CD4-positive, alpha-beta T cell treated with Interleukin-4 for 1 hour (primary cell): ENCODE measurements at regions not wholly inside any gene's neighbourhood (a gene's known extent, or its start where the extent isn't known, plus 50 kb on each side); places are given as distances from the start of the nearest gene placed in this dataset.

Source experiments
- DNase-seq, 2 donors: peaks; one replicate each; pipeline ENCODE4 v3.0.0-alpha.2; 2020 to 2022

GRCh38 chr9:88800329-88800682 lies 191.0 kb upstream of the S1PR3 start:
- DNase-seq, result no peak

- no peak for DNase-seq
These were observed 190.0 kb upstream of the S1PR3 start for GRCh38 chr9:88801214-88801796.

- DNase-seq, result no peak
These were observed 188.7 kb upstream of the S1PR3 start for GRCh38 chr9:88802533-88802932.

GRCh38 chr9:88803546-88804253 lies 187.6 kb upstream of the S1PR3 start:
- DNase-seq, result no peak

- DNase-seq, result no peak
These were observed 187.0 kb upstream of the S1PR3 start for GRCh38 chr9:88804254-88804596.

GRCh38 chr9:88805217-88805943 lies 185.9 kb upstream of the S1PR3 start:
- DNase-seq, result no peak

GRCh38 chr9:88807426-88807825 lies 183.8 kb upstream of the S1PR3 start:
- DNase-seq, result no peak

- no peak for DNase-seq
These were observed 183.1 kb upstream of the S1PR3 start for GRCh38 chr9:88808019-88808656.

GRCh38 chr9:88808761-88809354 lies 182.4 kb upstream of the S1PR3 start:
- DNase-seq, result no peak

- no peak for DNase-seq
These were observed 181.7 kb upstream of the S1PR3 start for GRCh38 chr9:88809355-88810161.

GRCh38 chr9:88810826-88811225 lies 180.4 kb upstream of the S1PR3 start:
- no peak for DNase-seq

- no peak for DNase-seq
These were observed 179.8 kb upstream of the S1PR3 start for GRCh38 chr9:88811511-88811910.

- DNase-seq, result no peak
These were observed 178.2 kb upstream of the S1PR3 start for GRCh38 chr9:88812938-88813637.

GRCh38 chr9:88813638-88814209 lies 177.5 kb upstream of the S1PR3 start:
- DNase-seq, result no peak

- no peak for DNase-seq
These were observed 176.7 kb upstream of the S1PR3 start for GRCh38 chr9:88814577-88814976.

GRCh38 chr9:88816141-88816540 lies 175.1 kb upstream of the S1PR3 start:
- no peak for DNase-seq

- DNase-seq, result no peak
These were observed 174.7 kb upstream of the S1PR3 start for GRCh38 chr9:88816591-88816990.

- DNase-seq, result no peak
These were observed 173.6 kb upstream of the S1PR3 start for GRCh38 chr9:88817628-88818027.

- no peak for DNase-seq
These were observed 172.6 kb upstream of the S1PR3 start for GRCh38 chr9:88818495-88819201.

- DNase-seq, result no peak
These were observed 171.8 kb upstream of the S1PR3 start for GRCh38 chr9:88819476-88819875.

- DNase-seq, result no peak
These were observed 171.2 kb upstream of the S1PR3 start for GRCh38 chr9:88820055-88820454.
